GM12878 (cell line): ENCODE measurements at regions not wholly inside any gene's neighbourhood (a gene's known extent, or its start where the extent isn't known, plus 50 kb on each side); places are given as distances from the start of the nearest gene placed in this dataset.

ENCODE experiments used
- ATAC-seq: fragments of 200-7000 bp; cut with Tn5 transposase; 3 replicates; pipeline ENCODE4 v1.9.1; 2020; ENCODE audit warnings: mild to moderate bottlenecking, moderate library complexity
- BruUV-seq: library from RNA; stranded (reverse); fragments of 400-500 nt; replicated peaks from 2 replicates; lab custom pipeline; 2021; lab: Mats Ljungman, UMichigan
- CTCF ChIA-PET: fragments of 300-600 bp; sonication (Branson Sonifier 250); formaldehyde crosslinking; extraction: SDS; loops from one replicate; lab custom pipeline; 2021; ENCODE audit warnings: inconsistent platforms; lab: Yijun Ruan, JAX
- POLR2A ChIA-PET: fragments of 350-600 bp; formaldehyde crosslinking; extraction: SDS; loops from one replicate; lab custom pipeline; 2021; ENCODE audit warnings: inconsistent platforms; lab: Charles Lee
- RAD21 ChIA-PET: fragments of 300-600 bp; sonication (Branson Sonifier 250); formaldehyde crosslinking; loops from one replicate; lab custom pipeline; 2023; ENCODE audit warnings: antibody characterized with exemption; ENCODE audit not compliant: unreplicated experiment; lab: Charles Lee
- SMC1A ChIA-PET: fragments of 300-600 bp; sonication (Branson Sonifier 250); formaldehyde crosslinking; loops from one replicate; lab custom pipeline; 2023; ENCODE audit not compliant: unreplicated experiment, uncharacterized antibody; lab: Charles Lee
- DNase-seq: peaks from one replicate; pipeline ENCODE4 v3.0.0-alpha.2; 2011; ENCODE audit warnings: low read depth, low spot score
- FAIRE-seq: peaks from 3 replicates; lab custom pipeline; 2011; peaks lifted over from hg19 to GRCh38; lab: Jason Lieb, UNC
- H2AFZ ChIP-seq: 2 replicates; pipeline ENCODE4 v1.6.0; 2011; ENCODE audit warnings: low read depth, low read length, control low read depth; ENCODE audit not compliant: control insufficient read depth
- H3K27ac ChIP-seq: 2 replicates; pipeline ENCODE4 v1.5.1; 2011; ENCODE audit warnings: control low read depth; ENCODE audit not compliant: control insufficient read depth, insufficient read depth
- H3K27me3 ChIP-seq, 2 experiments: replicated peaks in 1 of 2; 2 replicates each; pipeline versions ENCODE4 v1.6.0 to v1.6.1; 2011; ENCODE audit warnings: low read length in 1 of 2; ENCODE audit not compliant: control insufficient read depth in 2 of 2, insufficient read depth in 2 of 2
- H3K36me3 ChIP-seq, 2 experiments: 2 replicates each; pipeline ENCODE4 v1.5.1; 2011; ENCODE audit warnings: low read length in 1 of 2; ENCODE audit not compliant: control insufficient read depth in 2 of 2, insufficient read depth in 2 of 2
- H3K4me1 ChIP-seq: 2 replicates; pipeline ENCODE4 v1.6.1; 2011; ENCODE audit warnings: mild to moderate bottlenecking, low read length, moderate library complexity, mixed read lengths; ENCODE audit not compliant: control insufficient read depth, insufficient read depth
- H3K4me2 ChIP-seq: 2 replicates; pipeline ENCODE4 v1.6.0; 2011; ENCODE audit warnings: control low read depth; ENCODE audit not compliant: control insufficient read depth, insufficient read depth
- H3K4me3 ChIP-seq: fragments of 200-600 bp; sonication (generic); 2 replicates; pipeline ENCODE4 v1.5.1; 2016
- H3K79me2 ChIP-seq: 2 replicates; pipeline ENCODE4 v1.6.0; 2011; ENCODE audit warnings: low read length; ENCODE audit not compliant: control insufficient read depth, insufficient read depth
- H3K9ac ChIP-seq: 2 replicates; pipeline ENCODE4 v1.8.0; 2011; ENCODE audit warnings: low read length, control low read depth, mixed read lengths; ENCODE audit not compliant: control insufficient read depth, insufficient read depth
- H3K9me3 ChIP-seq: replicated peaks from 3 replicates; pipeline ENCODE4 v1.5.1; 2011; ENCODE audit warnings: mild to moderate bottlenecking, low read length; ENCODE audit not compliant: control insufficient read depth, insufficient read depth
- H4K20me1 ChIP-seq: 2 replicates; pipeline ENCODE4 v1.6.0; 2011; ENCODE audit not compliant: control insufficient read depth, insufficient read depth
- CHD1 ChIP-seq: IDR thresholded peaks from 2 replicates; pipeline ENCODE4 v1.6.1; 2012; ENCODE audit warnings: low read depth, low read length, improper control_type of control experiment
- EZH2 ChIP-seq: IDR thresholded peaks from 2 replicates; pipeline ENCODE4 v1.6.1; 2012; ENCODE audit warnings: low read depth, mild to moderate bottlenecking, control low read depth, inconsistent platforms, low read length, borderline replicate concordance; ENCODE audit not compliant: control insufficient read depth
- IRF3 ChIP-seq: fragments of 450-650 bp; IDR thresholded peaks from 2 replicates; pipeline ENCODE4 v1.6.1; 2014; ENCODE audit warnings: mild to moderate bottlenecking
- NR2C2 ChIP-seq: IDR thresholded peaks from 2 replicates; pipeline ENCODE4 v1.6.1; 2011; ENCODE audit warnings: borderline replicate concordance, low read depth; ENCODE audit not compliant: control insufficient read depth, insufficient read length
- RCOR1 ChIP-seq: conservative IDR thresholded peaks from 2 replicates; pipeline ENCODE4 v1.6.1; 2012; ENCODE audit warnings: low read depth, low read length, improper control_type of control experiment
- ZNF24 ChIP-seq: fragments of 450-650 bp; IDR thresholded peaks from 2 replicates; pipeline ENCODE4 v1.6.1; 2017; ENCODE audit warnings: antibody characterized with exemption, mild to moderate bottlenecking
- WGBS: methylation state at CpG from one replicate; pipeline ENCODE4 v1.1.6; 2016; ENCODE audit warnings: low lambda C conversion rate; ENCODE audit not compliant: insufficient replicate concordance, insufficient coverage; ENCODE audit errors: missing lambda C conversion rate; 5-methylcytosine and 5-hydroxymethylcytosine counted together
- in situ Hi-C: fragments of 300-500 bp; cut with MboI; formaldehyde crosslinking; loops from 9 replicates; pipeline ENCODE4 v1.14.3; 2018; ENCODE audit warnings: mixed read lengths
- intact Hi-C: fragments of 100-400 bp; cut with micrococcal nuclease; formaldehyde crosslinking; loops from one replicate; pipeline ENCODE4 v1.14.2; 2022; ENCODE audit not compliant: unreplicated experiment

GRCh38 chr14:84217066-84217465 is 1312.9 kb upstream of the FLRT2 start:
- no peaks in the 10 kb centered on the region; the same call in 2 of the 3 replicates for H3K9me3 ChIP-seq
- WGBS: 0% methylated on average over 1 of the region's 1 CpG
- no peak overlapping the region for H2AFZ ChIP-seq
- no peaks in the 10 kb centered on the region for H3K4me1 ChIP-seq
- BruUV-seq: no TSS peak
- in situ Hi-C loops (no loop called here), intact Hi-C loops (no loop called here)
- H3K27ac ChIP-seq: no peak overlapping the region
- ChIA-PET POLR2A (no interaction called here), SMC1A (no interaction called here), RAD21 (no interaction called here), CTCF (no interaction called here)
- ATAC-seq: no peak
- no peaks in the 10 kb centered on the region for H3K79me2 ChIP-seq
- no peak for FAIRE-seq
- H3K36me3 ChIP-seq: no peaks in the 10 kb centered on the region
- no peak overlapping the region for H3K9ac ChIP-seq
- no peaks in the 10 kb centered on the region for H4K20me1 ChIP-seq
- H3K4me2 ChIP-seq: no peak overlapping the region
- DNase-seq: no peak
- no peak for TF ChIP-seq RCOR1
- no peak for TF ChIP-seq IRF3
- no peaks in the 10 kb centered on the region for H3K27me3 ChIP-seq
- no peak overlapping the region for H3K4me3 ChIP-seq

- in situ Hi-C loops: no loop called here
- 64% methylated on average over 1 of the region's 1 CpG for WGBS
- H4K20me1 ChIP-seq: no peaks in the 10 kb centered on the region
- no peak overlapping the region for H3K9ac ChIP-seq
- TF ChIP-seq ZNF24 (no peak), CHD1 (no peak), NR2C2 (no peak), EZH2 (no peak)
- TF ChIP-seq, all 136 proteins: peak for 0
- Histone ChIP-seq H3K79me2 (no peaks in the 10 kb centered on the region), H3K4me2 (no peak overlapping the region), H3K27ac (no peak overlapping the region), H2AFZ (no peak overlapping the region), H3K4me3 (no peak overlapping the region), H3K9me3 (no peaks in the 10 kb centered on the region), H3K36me3 (no peaks in the 10 kb centered on the region), H3K27me3 (no peaks in the 10 kb centered on the region), H3K4me1 (no peaks in the 10 kb centered on the region)
- BruUV-seq: no TSS peak
- intact Hi-C loops: no loop called here
- FAIRE-seq (no peak), ATAC-seq (no peak), DNase-seq (no peak)
- POLR2A ChIA-PET: no interaction called here
- SMC1A ChIA-PET: no interaction called here
- CTCF ChIA-PET: no interaction called here
- RAD21 ChIA-PET: no interaction called here
These were observed 1304.7 kb upstream of the FLRT2 start for GRCh38 chr14:84225268-84225667.
